NCI-H187 treated with DMSO at 0.1 percent for 48 hours (cell line): ENCODE measurements at regions not wholly inside any gene's neighbourhood (a gene's known extent, or its start where the extent isn't known, plus 50 kb on each side); places are given as distances from the start of the nearest gene placed in this dataset.
"Not testable (repeated sequence)": the region's sequence is repeated elsewhere in the genome, so short reads cannot be mapped to it uniquely, and the experiment has no call there.

Experiments
- DNase-seq: peaks from one replicate; lab custom pipeline; 2025; lab: John Stamatoyannopoulos, UW

- no peak for DNase-seq
These were observed 534.5 kb downstream of the TMEM114 start for GRCh38 chr16:8055761-8056160.

- DNase-seq: no peak
These were observed 536.9 kb downstream of the TMEM114 start for GRCh38 chr16:8053437-8053836.

- no peak for DNase-seq
These were observed 541.9 kb downstream of the TMEM114 start for GRCh38 chr16:8048433-8048832.

GRCh38 chr16:8047736-8048135 lies 542.6 kb downstream of the TMEM114 start:
- no peak for DNase-seq

GRCh38 chr16:8044796-8045195 lies 545.5 kb downstream of the TMEM114 start:
- no peak for DNase-seq

DNA sequence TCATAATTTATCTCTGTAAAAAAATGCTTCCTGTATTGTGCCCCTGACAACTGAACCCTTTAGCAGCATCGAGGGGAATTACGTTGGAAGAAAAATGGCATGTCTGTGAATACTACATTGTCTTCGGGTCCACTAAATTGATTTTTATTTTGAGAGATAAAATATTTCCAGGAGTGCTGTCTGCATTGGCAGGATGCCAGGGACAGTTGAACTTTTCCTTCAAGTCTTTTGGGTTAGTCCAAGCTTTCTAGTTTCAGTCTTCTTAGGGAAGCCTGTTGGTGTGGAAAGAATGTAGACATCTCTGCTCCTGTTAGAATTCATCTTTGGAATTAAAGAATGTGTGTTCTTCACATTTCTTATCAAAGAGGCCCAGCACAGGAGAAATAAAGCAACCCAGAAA lies 557.9 kb downstream of the TMEM114 start:
- DNase-seq: no peak

- not testable (repeated sequence) for DNase-seq
These were observed 560.3 kb downstream of the TMEM114 start for GRCh38 chr16:8030004-8030403.

DNA sequence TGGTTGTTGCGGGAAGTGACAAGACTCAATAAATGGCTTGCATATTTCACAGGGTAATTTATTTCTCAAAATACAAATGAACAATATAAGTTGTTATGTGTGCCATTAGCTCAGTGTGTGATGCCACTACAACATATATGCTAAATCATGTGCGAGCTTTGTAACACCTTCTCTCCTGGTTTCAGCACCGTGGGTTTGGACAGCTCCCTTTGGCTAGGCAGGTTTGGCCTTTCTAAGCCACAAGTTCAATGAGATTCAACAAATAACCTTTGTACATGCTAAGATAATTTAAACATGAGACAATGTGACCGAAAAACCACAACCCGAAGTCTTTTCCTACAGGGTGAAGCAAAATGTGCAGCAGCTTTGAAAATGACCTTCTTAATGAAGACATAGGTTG lies 563.9 kb downstream of the TMEM114 start:
- no peak for DNase-seq

GRCh38 chr16:8023326-8023725 lies 567.0 kb downstream of the TMEM114 start:
- DNase-seq: no peak

GRCh38 chr16:8005096-8005860 lies 585.0 kb downstream of the TMEM114 start:
- DNase-seq: no peak

DNA sequence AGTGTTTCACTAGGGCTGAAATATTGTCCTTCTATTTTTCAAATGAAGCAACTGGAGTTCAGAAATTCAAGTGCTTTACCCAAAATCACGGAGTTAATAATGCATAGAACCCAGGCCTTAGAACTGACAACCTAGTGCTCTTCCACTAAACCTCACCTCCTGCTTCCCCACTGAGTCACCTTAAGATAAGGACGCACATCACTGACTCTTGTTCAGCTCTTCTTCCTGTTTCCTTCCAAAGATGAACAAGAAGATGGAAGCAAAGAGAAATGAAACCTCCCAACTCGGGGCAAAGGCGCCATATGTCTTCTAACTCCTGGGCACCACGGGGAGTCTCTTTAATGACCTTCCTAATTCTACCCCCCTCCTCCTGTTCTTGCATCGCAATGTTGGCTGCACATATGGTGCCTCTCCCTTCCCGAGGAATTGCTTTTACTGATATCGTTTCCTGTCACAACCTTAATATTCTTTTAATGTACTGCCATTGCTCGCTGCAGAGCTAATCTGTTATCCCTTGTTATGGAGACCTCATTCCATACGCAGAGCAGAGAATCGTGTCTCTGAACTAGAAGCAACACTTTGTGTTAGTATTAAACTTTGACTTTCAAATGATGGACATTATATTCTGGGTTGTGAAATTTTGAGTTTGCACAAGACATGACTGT lies 591.4 kb downstream of the TMEM114 start:
- DNase-seq: no peak

GRCh38 chr16:7997966-7998365 lies 592.3 kb downstream of the TMEM114 start:
- DNase-seq: no peak

DNA sequence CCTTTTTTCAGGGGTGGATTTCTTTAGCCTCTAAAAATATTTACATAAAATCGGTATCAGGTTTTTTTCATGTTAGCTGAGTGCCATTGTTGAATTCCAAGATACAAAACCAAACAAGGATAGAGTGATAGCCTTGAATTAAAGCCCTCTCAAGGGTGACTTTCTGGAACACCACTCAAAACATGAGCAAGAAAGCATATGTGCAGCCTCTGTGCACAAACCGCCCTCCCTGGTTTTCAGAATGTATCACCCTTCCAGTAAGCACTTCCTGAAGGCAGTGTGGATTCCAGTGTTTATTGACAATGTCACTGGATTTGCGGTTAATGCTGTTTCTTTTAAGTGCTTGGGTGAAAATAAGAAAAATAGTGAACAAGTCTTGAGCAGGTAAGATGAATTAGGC lies 597.7 kb downstream of the TMEM114 start:
- DNase-seq: no peak

DNA sequence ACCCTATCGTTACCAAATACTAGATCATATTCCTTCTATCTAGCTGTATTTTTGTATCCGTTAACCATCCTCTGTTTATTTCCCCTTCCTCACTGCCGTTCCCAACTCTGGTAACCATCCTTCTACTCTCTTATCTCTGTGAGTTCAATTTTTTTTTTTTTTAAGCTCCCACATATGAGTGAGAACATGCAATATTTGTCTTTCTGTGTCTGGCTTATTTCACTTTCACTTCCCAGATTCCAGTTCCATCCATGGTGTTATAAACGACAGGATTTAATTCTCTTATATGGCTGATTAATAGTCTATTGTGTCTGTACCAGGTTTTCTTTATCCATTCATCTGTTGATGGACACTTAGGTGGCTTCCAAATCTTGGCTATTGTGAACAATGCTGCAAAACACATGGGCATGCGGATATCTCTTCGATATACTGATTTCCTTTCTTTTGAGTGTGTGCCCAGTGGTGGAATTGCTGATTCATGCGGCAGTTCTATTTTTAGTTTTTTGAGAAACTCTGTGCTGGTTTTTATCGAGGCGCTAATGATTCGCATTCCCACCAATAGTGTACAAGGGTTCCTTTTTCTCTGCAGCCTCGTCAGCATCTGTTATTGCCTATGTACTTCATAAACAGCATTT lies 599.6 kb downstream of the TMEM114 start:
- no peak for DNase-seq

DNA sequence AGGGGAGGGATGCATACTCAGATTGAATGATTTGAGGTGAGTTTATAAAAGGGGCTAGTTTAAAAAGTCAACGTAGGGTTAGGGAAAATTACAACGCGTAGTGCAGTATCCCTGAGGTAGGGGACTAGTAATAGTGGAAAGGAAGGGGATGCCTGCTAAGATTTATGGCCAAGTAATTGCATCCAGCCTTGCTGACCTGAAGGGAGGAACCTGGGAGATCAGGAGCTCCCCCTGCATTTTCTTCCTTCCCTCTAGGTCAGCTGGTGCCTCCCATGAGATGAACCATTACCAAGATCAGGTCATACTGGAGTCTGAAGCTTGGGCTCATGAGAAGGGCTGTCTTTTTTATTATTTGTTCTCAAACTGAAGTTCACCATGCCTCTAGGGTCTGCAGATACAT lies 606.6 kb downstream of the TMEM114 start:
- no peak for DNase-seq

- DNase-seq: no peak
These were observed 610.2 kb downstream of the TMEM114 start for GRCh38 chr16:7980133-7980483.

DNA sequence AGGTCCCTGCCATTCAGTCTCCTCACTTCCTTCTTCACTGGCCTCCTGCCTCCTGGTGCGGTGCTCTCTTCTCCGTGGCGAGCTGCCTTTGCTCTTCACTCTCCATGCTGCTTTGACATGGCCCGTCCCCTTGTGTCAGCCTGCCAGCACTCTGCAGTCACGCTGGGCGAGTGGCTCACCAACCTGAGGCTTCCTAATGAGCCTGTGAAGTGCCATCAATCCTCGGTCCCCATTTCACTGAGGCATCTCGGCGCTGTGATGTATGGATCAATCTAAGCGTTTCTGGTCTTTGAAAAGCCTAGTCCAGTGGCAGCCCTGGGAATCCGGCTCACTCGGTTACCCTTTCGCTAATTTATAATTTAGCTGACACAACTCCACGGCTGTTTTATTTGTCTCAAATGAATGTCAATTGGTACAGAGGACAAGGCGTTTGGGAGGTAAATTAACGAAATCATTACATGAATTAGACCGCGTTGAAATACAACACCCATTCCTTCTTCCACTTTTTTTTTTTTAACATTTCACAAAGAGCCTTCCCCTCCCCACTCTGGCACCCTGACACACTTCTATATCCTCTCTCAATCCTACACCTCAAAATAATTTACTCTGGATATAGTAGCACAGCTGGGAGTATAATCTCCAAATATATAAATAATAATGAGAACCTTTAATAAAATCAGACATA lies 610.7 kb downstream of the TMEM114 start:
- peak; percentile 23 for DNase-seq

- no peak for DNase-seq
These were observed 613.7 kb downstream of the TMEM114 start for GRCh38 chr16:7976563-7976962.

- no peak for DNase-seq
These were observed 614.2 kb downstream of the TMEM114 start for GRCh38 chr16:7976125-7976524.

GRCh38 chr16:7967996-7968509 lies 622.3 kb downstream of the TMEM114 start:
- no peak for DNase-seq

- no peak for DNase-seq
These were observed 625.6 kb downstream of the TMEM114 start for GRCh38 chr16:7964744-7965143.

- DNase-seq: no peak
These were observed 626.1 kb downstream of the TMEM114 start for GRCh38 chr16:7964167-7964566.
